COR-L47 (cell line): ENCODE measurements at regions not wholly inside any gene's neighbourhood (a gene's known extent, or its start where the extent isn't known, plus 50 kb on each side); places are given as distances from the start of the nearest gene placed in this dataset.

ENCODE experiments used
- DNase-seq: peaks from one replicate; lab custom pipeline; 2025; lab: John Stamatoyannopoulos, UW

DNA sequence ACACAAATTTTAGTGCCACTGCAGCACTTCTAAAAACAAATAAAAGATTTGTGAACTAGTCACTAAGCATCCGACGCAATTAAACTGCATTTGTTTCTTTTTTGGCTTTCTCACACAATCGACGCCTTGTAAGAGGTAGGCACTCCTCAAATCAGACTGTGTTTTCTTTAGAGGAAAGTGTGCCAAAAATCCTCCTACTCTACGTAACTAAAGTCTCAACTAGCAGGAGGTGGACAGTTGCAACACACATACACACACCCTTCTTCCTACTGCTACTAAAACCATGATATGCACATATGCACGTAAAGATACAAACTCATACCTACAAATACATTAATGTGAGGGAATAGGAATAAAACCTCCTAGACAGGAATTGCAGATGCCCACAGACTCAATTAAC, 844.7 kb upstream of the SOX9 start:
- DNase-seq = no peak

DNA sequence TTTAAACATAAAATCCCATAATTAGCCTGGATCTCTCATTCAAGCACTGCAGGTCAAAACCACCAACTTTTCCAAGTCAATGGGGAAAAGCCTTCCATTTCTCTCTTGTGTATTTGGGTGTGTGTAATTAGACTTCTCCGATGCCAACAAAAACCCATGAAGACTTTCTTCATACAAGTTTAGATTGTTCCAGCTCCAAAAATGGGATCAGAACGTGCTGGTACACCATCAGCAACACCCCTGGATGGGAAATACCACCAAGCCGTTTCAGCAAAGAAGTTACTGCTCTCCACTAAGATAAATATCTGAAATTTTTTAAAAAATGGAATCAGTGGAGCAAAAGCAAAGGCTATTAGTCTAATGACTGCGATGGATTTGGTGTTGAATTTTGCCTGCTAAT, 837.3 kb upstream of the SOX9 start:
- no peak for DNase-seq

DNA sequence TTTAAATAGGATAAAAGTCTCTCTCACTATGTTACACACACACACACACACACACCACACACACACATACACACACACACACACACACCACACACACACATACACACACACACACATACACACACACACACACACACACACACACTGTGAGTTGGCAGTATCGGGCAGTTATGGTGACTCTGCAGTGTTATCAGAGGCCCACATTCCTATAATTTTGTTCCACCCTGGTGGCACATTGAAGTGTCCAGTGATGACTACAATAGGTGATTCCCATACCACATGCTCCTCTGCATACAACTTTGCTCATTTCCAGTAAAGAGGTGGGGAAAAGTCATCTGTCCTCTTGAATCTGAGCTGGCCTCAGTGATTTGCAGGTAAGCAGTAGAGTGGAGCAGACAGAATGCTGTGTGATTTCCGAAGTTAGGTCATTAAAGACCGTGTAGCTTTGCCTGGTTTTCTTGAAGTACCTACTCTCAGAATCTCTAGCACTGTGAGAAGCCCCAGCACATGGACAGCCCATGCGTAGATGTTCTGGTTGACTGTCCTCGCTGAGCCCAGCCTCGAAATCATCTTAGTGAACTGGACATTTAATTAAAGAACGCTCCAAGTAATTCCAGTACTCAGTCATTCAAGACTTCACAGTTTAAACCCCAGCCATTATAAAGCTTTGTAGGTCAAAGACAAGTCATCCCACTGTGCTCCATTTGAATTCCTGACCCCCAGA, 836.6 kb upstream of the SOX9 start:
- DNase-seq = no peak

DNA sequence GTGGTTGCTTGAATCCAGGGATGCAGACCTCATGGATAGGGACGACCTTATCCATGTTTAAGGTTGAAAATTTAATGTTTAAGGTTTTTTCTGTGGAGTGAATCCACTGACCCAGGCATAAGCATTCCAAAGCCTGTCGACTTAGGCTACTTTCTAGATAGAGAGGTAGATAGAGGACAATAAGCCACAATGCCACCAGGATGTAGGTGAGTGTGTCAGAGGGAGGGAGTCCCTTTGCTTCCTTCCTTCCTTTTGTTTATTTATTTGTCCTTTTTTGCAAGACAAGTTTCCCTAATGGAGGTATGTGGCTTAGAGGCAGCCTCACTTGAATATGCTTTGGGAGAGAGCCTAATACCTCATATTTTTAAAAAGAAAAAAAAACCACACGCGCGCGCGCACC, 834.2 kb upstream of the SOX9 start:
- no peak for DNase-seq

DNA sequence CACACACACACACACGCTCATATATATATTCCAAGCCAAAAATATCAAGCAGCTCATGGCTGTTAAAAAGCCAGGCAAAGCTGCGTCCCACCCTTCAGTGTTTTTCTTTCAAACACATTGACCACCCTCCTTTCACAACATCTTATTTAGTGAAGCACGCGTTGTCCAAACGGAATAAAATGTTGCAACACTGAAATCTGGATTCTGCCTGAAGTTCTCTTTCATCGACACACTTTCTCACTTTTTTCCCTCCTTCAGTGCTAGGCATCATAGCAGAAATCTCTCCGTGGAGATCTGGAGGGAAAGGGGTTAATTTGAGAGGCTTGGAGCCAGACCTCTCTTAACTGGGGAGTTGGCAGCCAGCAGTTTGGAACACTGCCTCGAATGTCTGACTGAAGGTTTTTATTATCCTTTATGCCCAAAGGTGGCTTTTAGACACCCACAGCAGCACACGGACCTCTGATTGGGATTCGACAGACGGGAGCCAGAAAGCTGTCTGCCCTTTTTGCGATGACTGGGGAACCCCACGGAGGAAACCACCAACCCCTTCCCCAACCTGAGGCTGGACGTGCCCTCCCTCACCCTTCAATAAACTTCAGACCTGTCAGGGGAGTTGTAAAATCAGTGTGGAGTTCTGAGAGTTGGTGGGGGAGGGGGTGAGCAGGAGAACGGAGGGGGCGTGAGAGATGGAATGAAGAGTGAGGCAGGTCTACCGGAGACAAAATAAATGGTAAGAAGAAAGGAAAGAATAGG, 833.6 kb upstream of the SOX9 start:
- DNase-seq = no peak

DNA sequence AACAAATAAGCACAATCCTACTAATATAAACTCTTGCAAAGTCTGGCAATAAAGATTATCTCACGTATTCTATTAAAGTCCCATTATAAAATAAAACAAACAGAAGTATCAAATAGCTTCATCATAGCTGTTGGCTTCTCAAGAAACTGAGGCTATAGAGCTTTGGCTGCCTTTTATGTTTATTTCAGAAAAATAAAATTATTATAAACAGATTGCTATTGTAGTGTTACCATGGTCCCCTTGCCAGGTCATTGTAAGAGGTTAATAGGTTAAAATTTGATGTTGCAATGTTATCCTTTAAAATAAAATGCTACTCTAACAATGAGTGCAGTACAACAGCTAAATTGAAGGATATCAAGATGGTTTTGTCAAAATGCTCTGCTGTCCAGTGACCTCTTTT, 828.8 kb upstream of the SOX9 start:
- no peak for DNase-seq

DNA sequence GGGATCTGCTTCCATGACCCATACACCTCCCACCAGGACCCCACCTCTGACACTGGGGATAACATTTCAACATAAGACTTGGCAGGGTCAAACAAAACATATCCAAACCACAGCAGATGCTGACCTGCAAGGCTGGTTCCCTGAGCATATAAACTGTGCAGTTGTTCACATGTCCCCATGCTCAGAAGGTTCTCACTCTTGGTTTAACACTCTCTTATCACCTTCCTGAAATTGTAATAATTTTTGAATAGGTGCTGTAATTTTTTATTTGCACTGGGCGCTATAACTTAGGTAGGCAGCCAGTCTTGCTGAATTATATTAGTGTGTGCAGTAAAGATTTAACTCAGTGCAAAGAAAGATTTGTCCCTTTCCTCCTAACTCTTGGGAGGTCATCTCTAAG, 824.8 kb upstream of the SOX9 start:
- DNase-seq = no peak

DNA sequence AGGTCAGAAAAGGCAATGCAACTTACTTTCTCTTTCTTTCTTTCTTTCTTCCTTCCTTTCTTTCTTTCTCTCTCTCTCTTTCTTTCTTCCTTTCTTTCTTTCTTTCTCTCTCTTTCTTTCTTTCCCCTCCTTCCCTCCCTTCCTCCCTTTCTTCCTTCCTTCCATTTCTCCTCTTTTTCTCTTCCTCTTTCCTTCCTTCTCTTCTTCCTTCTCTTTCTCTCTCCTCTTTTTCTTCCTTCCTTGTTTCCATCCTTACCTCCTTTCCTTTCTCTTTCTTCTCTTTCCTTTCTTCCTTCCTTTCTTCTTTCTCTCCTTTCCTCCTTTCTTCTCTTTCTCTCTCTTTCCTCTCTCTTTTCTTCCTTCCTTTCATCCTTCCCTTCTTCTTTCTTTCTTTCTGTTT, 819.8 kb upstream of the SOX9 start:
- no peak for DNase-seq

DNA sequence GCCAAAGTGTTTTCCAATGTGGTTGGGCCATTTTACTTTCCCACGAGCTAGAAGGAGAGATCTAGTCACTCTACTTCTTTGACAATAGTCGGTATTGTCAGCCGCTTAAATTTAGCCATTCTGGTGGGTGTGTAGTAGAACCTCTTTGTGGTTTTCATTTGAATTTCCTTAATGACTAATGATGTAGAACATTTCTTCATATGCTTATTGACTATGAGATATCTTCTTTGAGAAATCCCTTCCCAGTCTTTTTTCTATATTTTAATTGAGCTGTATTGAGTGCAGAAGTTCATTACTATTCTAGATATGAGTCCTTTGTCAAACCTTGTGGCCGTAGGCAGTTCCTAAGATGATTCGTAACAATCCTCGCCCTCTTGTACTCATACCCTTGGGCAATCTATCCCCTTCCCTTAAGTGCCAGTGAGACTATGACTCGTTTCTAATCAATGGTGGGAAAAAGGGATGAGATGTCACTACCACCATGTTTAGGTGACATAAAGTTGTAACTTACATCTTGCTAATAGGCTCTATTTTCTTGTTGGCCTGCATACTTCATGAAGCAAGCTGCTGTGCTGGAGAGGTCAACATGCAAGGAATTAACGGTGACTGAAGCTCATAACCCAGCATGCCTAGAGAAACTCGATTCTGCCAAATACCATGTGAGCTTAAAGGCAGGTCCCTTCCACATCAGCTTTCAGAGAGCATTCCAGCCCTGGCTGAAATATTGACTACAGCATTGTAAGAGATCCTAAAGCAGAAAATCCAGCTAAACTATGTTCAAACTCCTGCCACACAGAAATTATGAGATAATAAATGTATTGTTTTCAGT, 817.9 kb upstream of the SOX9 start:
- no peak for DNase-seq

DNA sequence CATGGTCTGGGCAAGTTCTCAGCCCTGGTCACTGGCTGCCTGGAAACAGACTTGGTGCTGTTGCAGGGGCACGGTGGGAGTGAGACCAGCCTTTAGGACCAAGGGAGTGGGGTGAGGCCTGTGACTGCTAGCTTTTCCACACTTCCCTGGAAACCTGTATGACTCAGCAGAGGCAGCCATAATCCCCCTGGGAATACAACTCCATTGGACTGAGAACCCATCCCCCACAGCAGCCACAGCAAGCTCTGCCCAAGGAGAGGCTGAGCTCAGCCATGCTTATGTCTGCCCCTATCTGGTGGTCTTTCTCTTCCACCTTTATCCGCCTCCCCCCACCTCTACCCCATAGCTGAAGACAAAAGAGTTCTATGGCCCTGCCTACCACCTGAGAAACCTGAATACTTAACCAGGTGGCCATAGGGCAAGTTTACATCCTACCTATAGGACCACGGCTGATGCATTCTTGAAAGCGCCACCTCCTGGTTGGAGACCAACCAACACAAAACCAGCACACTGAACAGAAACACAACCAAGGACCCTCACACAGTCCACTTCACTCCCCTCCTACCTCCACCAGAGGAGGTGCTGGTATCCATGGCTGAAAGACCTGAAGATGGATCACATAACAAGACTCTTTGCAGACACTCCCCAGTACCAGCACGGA, 816.2 kb upstream of the SOX9 start:
- DNase-seq = no peak

DNA sequence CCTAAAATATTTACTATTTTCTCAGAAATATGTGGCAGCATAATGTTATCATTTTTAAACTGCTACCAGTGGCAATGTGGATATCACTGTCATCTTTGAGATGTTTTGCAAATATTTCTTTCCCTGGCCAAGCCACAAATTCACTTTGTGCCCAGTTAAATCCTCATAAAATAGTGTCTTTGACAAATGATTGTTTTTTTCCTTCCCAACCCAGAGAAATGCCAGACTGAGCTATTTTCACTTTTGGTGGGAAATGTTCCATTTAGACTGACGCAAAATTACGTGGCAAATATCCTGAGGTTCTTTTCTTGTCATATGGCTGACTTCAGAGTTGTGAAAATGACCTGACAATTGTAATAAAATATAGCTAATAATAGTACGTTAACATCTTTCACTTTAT, 807.0 kb upstream of the SOX9 start:
- DNase-seq = no peak

DNA sequence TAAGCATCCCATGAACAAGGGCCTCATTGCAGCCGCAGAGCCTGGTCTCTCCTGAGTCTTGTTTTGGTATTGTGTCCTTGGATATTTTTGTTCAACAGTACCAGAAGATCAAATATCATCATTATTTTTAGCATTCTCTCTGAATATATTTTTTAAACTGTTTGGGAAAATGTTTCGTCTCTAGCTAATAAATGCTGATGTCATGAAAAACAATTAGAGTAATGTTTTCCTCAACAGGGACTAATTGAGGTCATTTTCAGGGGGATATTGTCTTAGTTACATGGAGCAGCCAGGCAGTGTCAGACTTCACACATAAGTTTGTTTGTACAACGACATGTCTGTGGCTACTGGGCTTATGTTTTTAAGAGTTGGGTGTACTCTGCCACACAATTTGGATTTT, 805.3 kb upstream of the SOX9 start:
- no peak for DNase-seq

DNA sequence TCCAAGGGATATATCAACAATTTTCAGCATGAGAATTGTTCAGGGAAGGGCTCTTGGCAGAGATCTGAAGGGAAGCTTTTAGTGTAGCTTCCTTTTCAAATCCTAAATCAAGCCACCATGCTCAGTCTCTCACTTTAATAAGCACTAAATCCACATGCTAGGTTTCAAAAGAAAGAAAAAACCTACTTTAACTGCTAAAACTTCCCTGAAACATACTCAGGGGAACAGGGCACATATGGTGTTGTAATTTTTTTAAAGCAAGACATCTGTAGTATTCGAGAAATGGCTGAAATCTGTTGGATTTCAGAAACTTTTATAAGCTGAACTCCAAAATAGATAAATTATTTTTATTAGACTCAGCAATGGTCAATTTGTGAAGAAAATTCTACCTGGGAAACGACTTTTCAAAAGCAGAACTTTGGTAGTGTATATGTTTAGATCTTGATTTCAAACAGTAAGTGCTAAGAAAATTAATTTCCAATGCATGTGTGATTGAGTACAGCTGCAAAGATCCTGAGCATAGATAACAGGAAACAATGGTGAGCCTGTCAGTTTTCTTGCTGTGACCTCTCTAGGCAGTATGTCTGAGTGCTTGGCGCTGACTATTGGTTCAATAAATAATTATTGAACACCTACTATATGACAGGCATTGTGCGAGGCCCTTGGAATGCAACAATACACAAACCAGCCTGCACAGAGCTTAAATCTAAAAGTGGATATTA, 804.5 kb upstream of the SOX9 start:
- no peak for DNase-seq

DNA sequence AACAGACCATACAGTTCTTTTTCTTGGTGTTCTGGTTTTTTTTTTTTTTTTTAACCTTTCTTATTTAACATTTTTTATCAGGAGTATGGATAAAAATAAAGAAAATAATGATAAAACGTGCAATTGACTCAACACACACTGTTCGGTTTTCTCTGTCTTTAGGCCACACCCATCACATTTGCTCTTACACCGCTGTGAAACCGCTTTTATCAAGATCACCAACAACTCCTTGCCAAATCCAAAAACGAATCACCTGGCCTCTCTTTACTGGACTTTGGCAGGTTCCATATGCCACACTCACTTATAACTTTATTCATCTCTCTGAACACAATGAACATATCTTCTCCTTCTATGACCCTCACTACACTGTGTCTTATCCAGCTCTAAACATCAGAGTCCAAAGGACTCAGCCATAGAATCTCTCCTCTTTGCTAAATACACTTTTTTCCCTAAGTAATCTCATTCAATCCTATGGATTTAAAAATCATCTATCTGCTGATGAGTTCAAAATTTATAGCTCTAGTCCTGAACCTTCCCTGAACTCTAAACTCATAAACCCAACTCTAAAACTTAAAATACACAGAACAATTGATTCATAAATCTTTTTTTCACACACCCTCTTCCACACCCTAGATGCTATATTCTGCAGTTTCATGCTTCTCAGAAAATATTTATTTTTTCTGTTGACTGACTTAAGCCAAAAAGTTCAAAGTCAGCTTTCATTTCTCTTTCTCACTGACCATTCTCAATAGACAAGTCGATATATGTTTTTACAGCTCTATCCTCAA, 800.6 kb upstream of the SOX9 start:
- DNase-seq = no peak

DNA sequence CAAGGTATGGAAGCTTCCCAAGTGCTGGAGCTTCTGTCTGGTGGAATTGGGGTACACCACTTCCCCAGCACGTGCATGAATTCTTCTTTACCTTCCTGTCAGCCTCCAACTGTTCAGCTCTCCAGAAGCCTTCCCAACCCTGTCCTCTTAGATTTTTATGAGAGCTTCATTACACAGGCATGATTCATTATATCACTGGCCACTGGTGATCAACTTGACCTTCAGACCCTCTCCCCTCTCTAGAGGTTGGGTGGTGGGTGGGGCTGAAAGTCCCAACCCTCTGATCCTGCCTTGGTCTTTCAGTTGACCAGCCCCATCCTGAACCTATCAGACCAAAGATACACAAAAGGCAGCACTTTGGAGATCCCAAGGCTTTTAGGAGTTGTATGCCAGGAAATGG, 795.7 kb upstream of the SOX9 start:
- no peak for DNase-seq

DNA sequence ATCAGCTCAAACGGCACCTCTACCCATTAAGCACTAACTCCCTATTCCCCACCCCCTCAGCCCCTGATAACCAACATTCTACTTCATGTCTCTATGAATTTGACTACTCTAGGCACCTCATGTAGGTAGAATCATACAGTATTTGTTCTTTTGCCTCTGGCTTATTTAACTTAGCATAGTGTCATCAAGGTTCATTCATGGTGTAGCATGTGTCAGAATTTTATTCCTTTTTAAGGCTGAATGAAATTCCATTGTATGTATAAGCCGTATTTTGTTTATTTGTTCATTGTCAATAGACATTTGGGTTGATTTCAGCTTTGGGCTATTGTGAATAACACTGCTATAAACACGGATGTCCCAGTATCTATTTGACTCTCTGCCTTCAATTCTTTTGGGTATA, 794.9 kb upstream of the SOX9 start:
- no peak for DNase-seq

DNA sequence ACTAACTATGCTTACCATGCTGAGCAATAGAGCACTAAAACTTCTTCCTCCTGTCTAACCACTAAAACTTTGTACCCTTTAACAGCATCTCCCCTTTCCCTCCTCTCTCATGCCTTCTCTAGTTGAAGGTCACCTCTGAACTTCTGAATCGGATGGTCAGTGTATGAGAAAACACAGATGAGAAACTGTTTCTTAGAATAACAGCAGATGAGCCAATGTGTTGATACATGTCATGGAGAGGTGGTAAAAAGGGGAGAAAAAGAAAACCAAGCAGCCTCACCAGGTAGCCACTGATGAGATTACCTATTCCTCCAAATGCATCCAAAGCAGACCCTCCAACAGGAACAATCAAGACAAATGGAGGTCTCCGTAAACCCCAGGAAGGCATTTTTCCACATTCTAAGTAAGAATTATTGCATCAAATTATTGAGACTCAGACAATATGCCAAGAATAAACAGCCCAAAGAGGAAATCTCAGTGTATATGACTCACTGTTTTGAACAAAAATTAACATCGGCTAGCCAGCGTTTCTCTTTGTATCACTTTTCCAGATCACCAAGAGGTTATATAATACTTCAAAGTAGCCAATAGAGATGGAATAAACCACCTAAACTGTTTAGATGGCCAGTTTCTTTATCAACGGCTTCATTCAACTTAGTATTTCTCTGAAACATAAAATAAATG, 793.3 kb upstream of the SOX9 start:
- no peak for DNase-seq

DNA sequence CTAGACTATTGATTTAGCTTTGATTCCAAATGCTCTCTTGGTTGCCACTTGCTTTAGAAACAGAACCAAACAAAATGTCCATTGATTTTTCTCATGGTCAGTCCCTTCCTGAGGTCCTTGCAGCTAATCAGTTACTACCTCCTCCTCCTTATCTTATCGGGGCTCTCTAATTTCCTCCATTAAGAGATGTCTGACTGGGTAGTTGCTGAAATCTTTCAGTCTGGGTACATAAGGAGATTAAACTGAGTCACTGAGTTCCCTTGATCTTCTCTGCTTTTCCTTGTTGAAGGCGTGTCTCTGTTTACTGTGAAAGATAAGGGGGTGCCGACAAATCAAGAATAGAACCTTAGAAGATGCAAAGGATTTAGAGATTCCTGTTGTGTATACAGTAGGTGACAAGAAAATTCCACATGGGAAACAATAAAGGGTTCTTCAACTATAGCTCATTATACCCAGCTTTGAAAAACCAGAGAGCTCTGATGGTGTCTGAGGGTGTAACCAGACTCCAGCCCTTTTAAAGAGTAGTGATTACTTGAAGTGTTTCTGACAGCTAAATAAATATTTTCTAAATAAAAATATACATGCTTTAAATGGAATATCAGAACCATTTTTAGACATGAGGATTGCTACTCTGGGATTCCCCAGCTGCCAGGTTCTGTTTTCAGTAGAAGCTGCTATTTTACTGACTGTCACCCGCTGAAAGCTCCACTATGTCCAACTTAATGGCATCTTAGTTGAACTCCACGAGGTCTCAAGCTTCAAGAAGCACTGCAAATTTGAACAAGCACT, 791.3 kb upstream of the SOX9 start:
- DNase-seq = no peak

DNA sequence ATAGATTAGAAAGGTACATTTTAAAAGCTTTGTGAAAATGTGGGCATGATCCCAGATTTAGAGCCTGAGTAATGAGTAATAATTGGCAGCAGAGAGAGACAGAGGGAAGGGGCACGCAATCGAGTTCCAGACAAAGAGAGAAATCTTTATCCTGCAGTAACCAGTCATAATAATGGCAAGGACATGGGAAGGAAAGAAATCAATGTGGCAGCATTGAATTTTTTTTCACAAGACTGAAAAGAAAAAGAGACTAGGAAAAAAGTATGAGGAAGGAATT, 790.8 kb upstream of the SOX9 start:
- DNase-seq = no peak
